Aorta (tissue), 5 donors: ENCODE measurements at regions not wholly inside any gene's neighbourhood (a gene's known extent, or its start where the extent isn't known, plus 50 kb on each side); places are given as distances from the start of the nearest gene placed in this dataset.
"Not testable (repeated sequence)": the region's sequence is repeated elsewhere in the genome, so short reads cannot be mapped to it uniquely, and the experiment has no call there.

Experiments
- ATAC-seq: fragments of 200-7000 bp; cut with Tn5 transposase; one replicate; pipeline ENCODE4 v1.9.1; 2022; ENCODE audit warnings: moderate library complexity; ENCODE audit not compliant: low FRiP score
- DNase-seq, 2 donors: peaks; one replicate each; pipeline ENCODE4 v3.0.0-alpha.2; 2020
- H3K27ac ChIP-seq, 2 donors: one replicate each; pipeline ENCODE4 v1.5.1; 2013; ENCODE audit warnings: low read length in 2 of 2, mild to moderate bottlenecking in 2 of 2, moderate library complexity in 2 of 2, control low read depth in 1 of 2, inconsistent platforms in 1 of 2, low read depth in 1 of 2
- H3K27me3 ChIP-seq, 2 donors: one replicate each; pipeline ENCODE4 v1.6.1; 2013; ENCODE audit warnings: control low read depth in 1 of 2, low read length in 1 of 2, mild to moderate bottlenecking in 1 of 2, moderate library complexity in 1 of 2; ENCODE audit not compliant: insufficient read depth in 2 of 2, control insufficient read depth in 1 of 2
- H3K36me3 ChIP-seq, 2 donors: one replicate each; pipeline ENCODE4 v1.6.1; 2013; ENCODE audit warnings: control low read depth in 1 of 2, low read length in 1 of 2, mild to moderate bottlenecking in 1 of 2; ENCODE audit not compliant: insufficient read depth in 2 of 2, control insufficient read depth in 1 of 2
- H3K4me1 ChIP-seq, 2 donors: one replicate each; pipeline ENCODE4 v1.6.1; 2013; ENCODE audit warnings: low read length in 2 of 2, control low read depth in 1 of 2, mild to moderate bottlenecking in 1 of 2, moderate library complexity in 1 of 2; ENCODE audit not compliant: insufficient read depth in 2 of 2, control insufficient read depth in 1 of 2
- H3K4me3 ChIP-seq, 2 donors: one replicate each; pipeline ENCODE4 v1.5.1; 2013; ENCODE audit warnings: low read length in 2 of 2, control low read depth in 1 of 2, mild to moderate bottlenecking in 1 of 2
- H3K9me3 ChIP-seq: one replicate; pipeline ENCODE4 v1.6.1; 2013; ENCODE audit warnings: mild to moderate bottlenecking, low read length; ENCODE audit not compliant: control insufficient read depth
- WGBS, 2 donors: extraction: QIAGEN DNeasy Blood & Tissue Kit; methylation state at CpG; one replicate each; pipeline ENCODE4 v1.1.7; 2013; 5-methylcytosine and 5-hydroxymethylcytosine counted together
- intact Hi-C, 2 donors: fragments of 100-400 bp; cut with DNase I; formaldehyde crosslinking; loops; one replicate each; pipeline versions ENCODE4 v1.14.2 to v1.15.0; 2022
- donor health status: healthy with polysubstance abuse.
- donor health status: Bipolar disorder and iron deficiency.
- donor health status: DM: no; HTN: no; CAD: no.
- donor health status: DM: no; HTN: no; CAD: no.
- donor health status: DM: yes; HTN: yes; CAD: no.

DNA sequence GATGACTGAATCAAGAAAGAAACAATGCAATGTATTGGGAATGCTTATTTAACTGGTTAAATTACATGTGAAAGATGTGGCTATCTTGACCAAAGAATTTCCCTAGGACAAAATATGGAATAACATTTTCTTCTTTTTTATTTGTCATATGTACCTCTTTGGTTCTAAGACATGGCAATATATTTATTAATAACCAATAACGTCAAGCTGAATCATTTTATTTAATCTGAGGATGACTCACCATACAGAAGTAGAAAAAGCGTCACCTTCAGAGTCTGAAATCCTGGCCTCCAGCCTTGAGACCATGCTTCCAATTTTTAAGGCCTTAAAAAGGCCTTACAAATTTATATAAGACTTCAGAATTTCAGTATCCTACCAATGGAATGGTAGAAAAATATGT, 1464.9 kb downstream of the SUCLG1 start:
- DNase-seq (no peak), ATAC-seq (no peak)
- intact Hi-C loops = no loop called here
- no peaks in the 10 kb centered on the region for H3K36me3 ChIP-seq
- H3K27ac ChIP-seq = no peak overlapping the region
- H3K4me3 ChIP-seq = no peak overlapping the region
- WGBS, 2 donors = 82 to 85% methylated on average over 2 of the region's 2 CpGs
- no peaks in the 10 kb centered on the region for H3K9me3 ChIP-seq
- no peaks in the 10 kb centered on the region for H3K4me1 ChIP-seq
- no peaks in the 10 kb centered on the region for H3K27me3 ChIP-seq

DNA sequence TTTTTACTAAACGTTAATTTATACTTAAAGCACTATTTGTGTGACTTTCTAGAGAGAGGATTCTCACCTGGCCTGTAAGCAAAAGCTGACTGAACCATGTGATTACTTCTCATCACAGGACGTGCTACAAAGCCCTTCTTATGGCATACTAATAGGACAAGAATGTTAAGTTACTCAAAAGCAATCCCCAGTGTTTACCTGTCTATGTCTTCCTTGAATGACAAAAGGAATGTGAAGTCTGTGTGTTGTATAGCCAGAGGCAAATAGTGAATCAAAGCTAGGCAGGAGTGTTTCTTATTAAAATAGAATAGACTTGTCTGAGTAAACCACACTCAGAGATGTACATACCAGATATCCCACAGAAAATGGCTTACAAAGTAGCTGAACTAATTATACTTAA, 1465.5 kb downstream of the SUCLG1 start:
- Histone ChIP-seq H3K27ac (no peak overlapping the region), H3K4me3 (no peak overlapping the region), H3K4me1 (no peaks in the 10 kb centered on the region), H3K27me3 (no peaks in the 10 kb centered on the region), H3K9me3 (no peaks in the 10 kb centered on the region), H3K36me3 (no peaks in the 10 kb centered on the region)
- intact Hi-C loops = no loop called here
- WGBS, 2 donors = 59 to 61% methylated on average over 2 of the region's 2 CpGs
- ATAC-seq (no peak), DNase-seq (no peak)

DNA sequence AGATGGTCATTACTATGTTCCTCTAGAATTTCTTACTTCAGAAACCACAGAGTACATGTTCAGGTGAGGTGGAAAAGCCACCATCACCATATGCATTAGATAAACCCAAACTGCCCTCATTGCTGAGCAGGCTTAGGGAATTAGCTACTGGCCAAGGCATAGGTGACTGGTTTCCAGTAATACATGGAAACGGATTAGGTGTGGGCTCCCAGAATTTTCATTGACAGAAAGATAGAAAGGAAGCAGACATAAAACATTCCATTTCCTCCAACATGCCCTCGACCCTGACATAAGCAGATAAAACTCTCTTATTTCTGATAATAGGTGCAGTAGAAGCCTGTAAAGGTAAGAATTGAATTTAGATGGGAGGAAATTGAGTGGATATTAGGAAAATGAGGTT, 1466.1 kb downstream of the SUCLG1 start:
- no peaks in the 10 kb centered on the region for H3K9me3 ChIP-seq
- 60 to 70% methylated on average over 2 of the region's 2 CpGs for WGBS, 2 donors
- H3K36me3 ChIP-seq = no peaks in the 10 kb centered on the region
- H3K4me1 ChIP-seq = no peaks in the 10 kb centered on the region
- no peaks in the 10 kb centered on the region for H3K27me3 ChIP-seq
- no peak overlapping the region for H3K4me3 ChIP-seq
- H3K27ac ChIP-seq = no peak overlapping the region
- ATAC-seq (no peak), DNase-seq (no peak)
- intact Hi-C loops = no loop called here

DNA sequence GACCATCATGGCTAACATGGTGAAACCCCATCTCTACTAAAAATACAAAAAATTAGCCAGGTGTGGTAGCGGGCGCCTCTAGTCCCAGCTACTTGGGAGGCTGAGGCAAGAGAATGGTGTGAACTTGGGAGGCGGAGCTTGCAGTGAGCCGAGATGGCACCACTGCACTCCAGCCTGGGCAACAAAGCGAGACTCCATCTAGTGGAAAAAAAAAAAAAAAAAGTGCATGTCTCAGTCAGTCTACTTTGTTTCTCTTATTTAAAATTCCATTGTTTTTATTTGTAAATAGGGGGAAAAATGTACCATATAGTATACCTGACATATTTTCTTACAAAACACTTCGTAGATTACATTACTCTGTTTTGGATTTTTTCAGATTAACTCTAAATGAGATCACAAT, 1471.4 kb downstream of the SUCLG1 start:
- H3K36me3 ChIP-seq, DNase-seq, ATAC-seq, H3K27ac ChIP-seq, H3K27me3 ChIP-seq, intact Hi-C loops, H3K4me1 ChIP-seq, H3K4me3 ChIP-seq, H3K9me3 ChIP-seq: not testable (repeated sequence)
- 89 to 92% methylated on average over 6 of the region's 6 CpGs for WGBS, 2 donors

DNA sequence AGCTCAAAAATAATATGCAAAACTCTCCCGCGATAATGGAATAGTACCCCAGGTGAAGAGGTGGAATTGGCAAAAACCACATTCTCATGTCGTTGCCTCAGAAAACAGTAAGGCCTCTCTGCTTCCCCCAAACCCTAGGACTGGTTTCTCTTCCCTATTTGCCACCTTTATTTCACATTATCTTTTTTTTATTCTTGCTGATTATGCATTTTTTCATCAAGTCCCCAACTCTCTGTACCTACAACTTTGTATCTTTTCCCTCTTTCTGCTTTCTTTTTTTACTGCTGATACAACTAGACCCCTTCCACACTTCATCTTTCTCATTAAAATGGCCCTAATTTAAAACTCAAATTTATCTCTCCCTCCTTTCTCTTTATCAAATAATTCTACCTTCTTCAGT, 1472.2 kb downstream of the SUCLG1 start:
- no peak overlapping the region for H3K27ac ChIP-seq
- H3K9me3 ChIP-seq = peaks cover 2% of the 10 kb centered on the region
- no peaks in the 10 kb centered on the region for H3K27me3 ChIP-seq
- H3K4me3 ChIP-seq = no peak overlapping the region
- ATAC-seq (no peak), DNase-seq (no peak)
- 93 to 97% methylated on average over 3 of the region's 3 CpGs for WGBS, 2 donors
- intact Hi-C loops = no loop called here
- H3K36me3 ChIP-seq = no peaks in the 10 kb centered on the region
- no peaks in the 10 kb centered on the region for H3K4me1 ChIP-seq

DNA sequence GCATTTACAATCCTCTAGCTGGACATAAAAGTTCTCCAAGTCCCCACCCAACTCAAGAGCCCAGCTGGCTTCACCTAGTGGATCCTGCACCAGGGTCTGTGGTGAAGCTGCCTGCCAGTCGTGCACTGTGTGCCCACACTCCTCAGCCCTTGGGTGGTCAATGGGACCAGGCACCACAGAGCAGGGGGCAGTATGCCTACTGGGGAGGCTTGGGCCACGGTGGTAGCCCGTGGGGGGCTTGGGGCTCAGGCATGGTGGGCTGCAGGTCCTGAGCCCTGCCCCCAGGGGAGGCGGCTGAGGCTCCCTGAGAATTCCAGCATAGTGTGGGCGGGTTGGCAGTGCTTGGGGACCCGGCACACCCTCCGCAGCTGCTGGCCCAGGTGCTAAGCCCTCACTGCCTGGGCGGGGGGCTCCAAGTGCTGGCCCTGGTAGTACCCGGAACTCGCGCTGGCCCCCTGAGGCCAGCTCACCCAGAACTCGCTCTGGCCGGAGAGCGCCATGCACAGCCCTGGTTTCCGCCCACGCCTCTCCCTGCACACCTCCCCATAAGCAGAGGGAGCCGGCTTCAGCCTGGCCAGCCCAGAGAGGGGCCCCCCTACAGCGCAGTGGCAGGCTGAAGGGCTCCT, 1473.4 kb downstream of the SUCLG1 start:
- no peaks in the 10 kb centered on the region for H3K4me1 ChIP-seq
- no peak overlapping the region for H3K4me3 ChIP-seq
- H3K27me3 ChIP-seq = no peaks in the 10 kb centered on the region
- peaks cover 4% of the 10 kb centered on the region for H3K9me3 ChIP-seq
- ATAC-seq (peak; percentile 52), DNase-seq (no peak)
- no peaks in the 10 kb centered on the region for H3K36me3 ChIP-seq
- no peak overlapping the region for H3K27ac ChIP-seq
- intact Hi-C loops = no loop called here
- 94% methylated on average over 15 to 18 of the region's 18 CpGs for WGBS, 2 donors

DNA sequence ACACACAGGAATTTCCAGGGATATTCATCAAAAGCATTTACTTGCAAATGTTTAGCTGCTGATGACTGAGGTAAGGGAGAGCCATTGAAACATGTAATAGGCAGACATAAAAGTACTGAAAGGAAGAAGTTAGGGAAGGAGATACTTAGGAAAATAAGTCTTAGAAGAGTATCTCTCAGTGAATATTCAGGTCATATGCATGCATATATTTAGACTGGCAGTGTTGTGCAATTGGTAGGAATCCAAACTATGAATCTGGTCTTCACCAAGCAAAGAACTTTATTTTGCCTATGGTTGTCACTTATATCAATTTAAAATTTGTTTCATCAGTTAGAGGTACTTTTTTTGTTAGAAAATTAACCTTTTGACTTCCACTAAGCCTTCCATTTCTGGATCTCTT, 1490.7 kb downstream of the SUCLG1 start:
- Histone ChIP-seq H3K4me3 (no peak overlapping the region), H3K4me1 (no peaks in the 10 kb centered on the region), H3K27ac (no peak overlapping the region), H3K27me3 (no peaks in the 10 kb centered on the region), H3K36me3 (no peaks in the 10 kb centered on the region), H3K9me3 (no peaks in the 10 kb centered on the region)
- ATAC-seq (no peak), DNase-seq (no peak)
- intact Hi-C loops = no loop called here

DNA sequence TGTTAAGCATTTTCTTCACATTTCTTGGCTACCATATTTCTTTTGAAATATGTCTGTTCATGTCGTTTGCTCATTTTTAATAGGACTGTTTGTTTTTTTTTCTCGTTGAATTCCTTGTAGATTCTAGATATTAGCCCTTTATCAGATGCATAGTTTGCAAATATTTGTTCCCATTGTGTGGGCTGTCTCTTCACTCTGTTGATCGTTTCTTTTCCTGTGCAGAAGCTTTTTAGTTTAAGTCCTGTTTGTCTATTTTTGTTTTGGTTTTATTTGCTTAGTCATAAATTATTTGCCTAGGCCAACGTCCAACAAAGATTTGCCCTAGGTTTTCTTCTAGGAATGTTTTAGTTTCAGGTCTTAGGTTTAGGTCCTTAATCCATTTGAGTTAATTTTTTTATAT, 1494.7 kb downstream of the SUCLG1 start:
- WGBS, 2 donors = 61% methylated on average over 4 of the region's 4 CpGs
- no peaks in the 10 kb centered on the region for H3K36me3 ChIP-seq
- H3K27me3 ChIP-seq = no peaks in the 10 kb centered on the region
- H3K9me3 ChIP-seq = no peaks in the 10 kb centered on the region
- H3K4me1 ChIP-seq = no peaks in the 10 kb centered on the region
- no peak overlapping the region for H3K27ac ChIP-seq
- H3K4me3 ChIP-seq = no peak overlapping the region
- intact Hi-C loops = no loop called here
- DNase-seq (no peak), ATAC-seq (no peak)

DNA sequence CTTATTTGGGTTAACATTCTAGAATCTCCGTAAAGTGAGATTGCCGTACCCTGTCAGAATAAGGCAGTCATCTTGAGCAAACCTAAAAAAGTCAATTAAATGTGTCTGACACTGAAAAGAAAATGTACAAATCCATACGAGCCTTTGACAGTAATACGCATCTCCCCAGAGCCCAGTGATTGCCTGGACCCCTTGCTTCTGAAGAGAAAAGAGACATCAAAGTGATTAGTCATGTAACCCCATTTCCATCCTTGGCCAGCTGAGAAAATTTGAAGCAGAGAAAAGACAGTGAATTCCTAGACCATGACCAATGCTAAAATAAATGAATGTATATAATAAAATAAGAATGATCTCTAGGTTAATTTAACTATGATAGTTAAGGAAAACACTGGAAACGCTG, 1499.4 kb downstream of the SUCLG1 start:
- no peaks in the 10 kb centered on the region for H3K36me3 ChIP-seq
- 69 to 74% methylated on average over 5 of the region's 5 CpGs for WGBS, 2 donors
- no peaks in the 10 kb centered on the region for H3K4me1 ChIP-seq
- intact Hi-C loops = no loop called here
- ATAC-seq (no peak), DNase-seq (no peak)
- no peak overlapping the region for H3K4me3 ChIP-seq
- no peaks in the 10 kb centered on the region for H3K27me3 ChIP-seq
- no peak overlapping the region for H3K27ac ChIP-seq
- no peaks in the 10 kb centered on the region for H3K9me3 ChIP-seq
